AG04450 (cell line): ENCODE measurements at regions not wholly inside any gene's neighbourhood (a gene's known extent, or its start where the extent isn't known, plus 50 kb on each side); places are given as distances from the start of the nearest gene placed in this dataset.

ENCODE experiments used
- CTCF ChIA-PET: fragments of 300-600, 350-600 bp; formaldehyde crosslinking; extraction: SDS; loops from one replicate; lab custom pipeline; 2022; ENCODE audit warnings: antibody characterized with exemption, inconsistent platforms; lab: Charles Lee
- POLR2A ChIA-PET: fragments of 350-600 bp; formaldehyde crosslinking; extraction: SDS; loops from one replicate; lab custom pipeline; 2021; ENCODE audit warnings: antibody characterized with exemption, inconsistent platforms; lab: Yijun Ruan, JAX
- DNase-seq: peaks from one replicate; pipeline ENCODE4 v3.0.0-alpha.2; 2011; ENCODE audit warnings: low read depth, low spot score
- H3K27ac ChIP-seq: one replicate; pipeline ENCODE4 v1.5.1; 2012; ENCODE audit warnings: low read depth, low read length, control low read depth
- H3K27me3 ChIP-seq: one replicate; pipeline ENCODE4 v1.6.0; 2012; ENCODE audit warnings: low read length; ENCODE audit not compliant: control insufficient read depth, insufficient read depth
- H3K4me3 ChIP-seq: 2 replicates; pipeline ENCODE4 v1.5.1; 2011; ENCODE audit warnings: mild to moderate bottlenecking, low read depth, low read length, control low read depth
- H3K9me3 ChIP-seq: 2 replicates; pipeline ENCODE4 v1.5.1; 2012; ENCODE audit warnings: low read length; ENCODE audit not compliant: control insufficient read depth, insufficient read depth
- TF ChIP-seq, protein P1 (sequence below): IDR thresholded peaks from 2 replicates; pipeline ENCODE4 v1.5.1; 2011; ENCODE audit warnings: low read depth, low read length, control low read depth, inconsistent platforms

DNA sequence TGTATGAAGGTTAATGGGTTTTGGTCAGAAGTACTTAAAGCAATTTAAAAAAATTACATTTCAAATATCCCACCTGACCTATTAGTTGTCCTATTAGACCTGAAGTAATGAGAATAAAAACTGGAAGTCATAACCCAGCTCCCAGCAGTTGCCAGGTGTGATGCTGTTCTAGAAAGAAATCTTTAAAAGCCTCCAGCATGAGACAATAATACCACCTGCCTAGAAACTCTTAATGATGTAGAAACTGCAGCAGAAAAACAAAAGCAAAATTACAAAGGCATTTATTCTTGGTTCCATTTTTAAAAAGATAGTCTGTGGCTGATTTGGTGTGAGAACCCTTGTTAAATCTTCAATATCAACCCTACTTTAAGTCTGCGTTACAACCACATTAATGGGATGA lies 1137.7 kb upstream of the TENM3 start:
- POLR2A ChIA-PET = no interaction called here
- no peaks in the 10 kb centered on the region for H3K27me3 ChIP-seq

DNA sequence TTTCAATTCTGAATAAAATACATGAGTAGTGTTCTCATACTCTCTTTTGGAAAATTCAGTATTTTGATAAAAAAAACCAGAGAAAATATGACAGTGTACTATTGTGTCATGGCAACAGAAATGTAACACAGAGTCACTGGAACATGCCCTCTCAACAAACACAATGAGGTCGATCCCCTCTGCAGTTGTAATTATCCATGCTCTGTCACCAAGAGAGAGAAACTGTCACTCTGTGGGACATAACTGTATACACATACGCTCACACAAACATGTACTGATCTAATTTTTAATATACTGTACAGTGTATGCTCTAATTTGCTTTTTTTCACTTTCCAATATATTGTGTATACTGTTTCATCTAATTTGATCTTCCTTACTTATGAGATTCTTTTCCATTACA lies 1136.8 kb upstream of the TENM3 start:
- CTCF ChIA-PET = no interaction called here
- TF ChIP-seq, protein P1, sequence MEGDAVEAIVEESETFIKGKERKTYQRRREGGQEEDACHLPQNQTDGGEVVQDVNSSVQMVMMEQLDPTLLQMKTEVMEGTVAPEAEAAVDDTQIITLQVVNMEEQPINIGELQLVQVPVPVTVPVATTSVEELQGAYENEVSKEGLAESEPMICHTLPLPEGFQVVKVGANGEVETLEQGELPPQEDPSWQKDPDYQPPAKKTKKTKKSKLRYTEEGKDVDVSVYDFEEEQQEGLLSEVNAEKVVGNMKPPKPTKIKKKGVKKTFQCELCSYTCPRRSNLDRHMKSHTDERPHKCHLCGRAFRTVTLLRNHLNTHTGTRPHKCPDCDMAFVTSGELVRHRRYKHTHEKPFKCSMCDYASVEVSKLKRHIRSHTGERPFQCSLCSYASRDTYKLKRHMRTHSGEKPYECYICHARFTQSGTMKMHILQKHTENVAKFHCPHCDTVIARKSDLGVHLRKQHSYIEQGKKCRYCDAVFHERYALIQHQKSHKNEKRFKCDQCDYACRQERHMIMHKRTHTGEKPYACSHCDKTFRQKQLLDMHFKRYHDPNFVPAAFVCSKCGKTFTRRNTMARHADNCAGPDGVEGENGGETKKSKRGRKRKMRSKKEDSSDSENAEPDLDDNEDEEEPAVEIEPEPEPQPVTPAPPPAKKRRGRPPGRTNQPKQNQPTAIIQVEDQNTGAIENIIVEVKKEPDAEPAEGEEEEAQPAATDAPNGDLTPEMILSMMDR = no peak
- POLR2A ChIA-PET = no interaction called here
- Histone ChIP-seq H3K4me3 (no peak overlapping the region), H3K9me3 (no peaks in the 10 kb centered on the region), H3K27ac (no peak overlapping the region), H3K27me3 (no peaks in the 10 kb centered on the region)
- DNase-seq = no peak

More for the DNA sequence above, 1137.7 kb upstream of the TENM3 start:
- no peak for DNase-seq
- TF ChIP-seq, protein P1 = no peak
- H3K9me3 ChIP-seq = no peaks in the 10 kb centered on the region
- CTCF ChIA-PET = no interaction called here
- no peak overlapping the region for H3K4me3 ChIP-seq
- no peak overlapping the region for H3K27ac ChIP-seq

DNA sequence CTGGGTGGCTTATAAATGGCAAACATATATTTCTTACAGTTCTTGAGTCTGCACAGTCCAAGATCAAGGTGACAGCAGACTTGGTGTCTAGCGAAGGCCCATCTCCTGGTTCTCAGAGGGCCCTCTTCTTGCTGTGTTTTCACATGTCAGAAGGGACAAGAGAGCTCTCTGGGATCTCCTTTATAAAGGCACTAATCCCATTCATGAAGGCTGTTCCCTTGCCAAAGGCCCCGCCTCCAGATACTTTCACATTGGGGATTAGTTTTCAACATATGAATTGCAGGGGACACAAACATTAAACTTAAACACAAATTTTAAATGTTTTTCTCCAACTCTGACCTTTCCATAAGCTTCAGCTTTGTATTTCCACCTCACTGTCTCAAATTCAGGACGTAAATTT lies 1135.0 kb upstream of the TENM3 start:
- Histone ChIP-seq H3K27ac (no peak overlapping the region), H3K27me3 (no peaks in the 10 kb centered on the region), H3K4me3 (no peak overlapping the region), H3K9me3 (no peaks in the 10 kb centered on the region)
- ChIA-PET CTCF (no interaction called here), POLR2A (no interaction called here)
- DNase-seq = no peak
- TF ChIP-seq, protein P1 = no peak

DNA sequence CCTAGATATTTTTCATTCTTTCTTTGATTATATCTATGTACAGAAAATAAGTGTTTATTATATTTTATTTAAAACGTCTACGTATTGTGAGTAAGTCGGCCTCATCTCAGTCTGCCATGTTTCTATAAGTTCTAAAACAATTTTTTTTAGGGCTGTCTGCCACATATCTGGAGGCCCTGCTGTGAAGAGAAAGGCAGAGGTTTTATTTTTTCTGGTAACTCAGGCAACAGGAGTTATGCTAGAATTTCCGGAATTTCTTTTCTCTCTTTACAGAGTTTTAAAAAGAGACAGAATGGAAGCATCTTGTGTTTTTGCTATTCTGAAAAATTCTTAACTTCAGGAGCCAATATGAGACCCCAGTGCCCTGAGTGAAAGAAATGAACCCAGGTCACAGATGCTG lies 1124.0 kb upstream of the TENM3 start:
- DNase-seq = no peak
- CTCF ChIA-PET = no interaction called here
- H3K27me3 ChIP-seq = no peaks in the 10 kb centered on the region
- POLR2A ChIA-PET = no interaction called here
- H3K9me3 ChIP-seq = no peaks in the 10 kb centered on the region
- no peak overlapping the region for H3K4me3 ChIP-seq
- TF ChIP-seq, protein P1 = no peak
- no peak overlapping the region for H3K27ac ChIP-seq

DNA sequence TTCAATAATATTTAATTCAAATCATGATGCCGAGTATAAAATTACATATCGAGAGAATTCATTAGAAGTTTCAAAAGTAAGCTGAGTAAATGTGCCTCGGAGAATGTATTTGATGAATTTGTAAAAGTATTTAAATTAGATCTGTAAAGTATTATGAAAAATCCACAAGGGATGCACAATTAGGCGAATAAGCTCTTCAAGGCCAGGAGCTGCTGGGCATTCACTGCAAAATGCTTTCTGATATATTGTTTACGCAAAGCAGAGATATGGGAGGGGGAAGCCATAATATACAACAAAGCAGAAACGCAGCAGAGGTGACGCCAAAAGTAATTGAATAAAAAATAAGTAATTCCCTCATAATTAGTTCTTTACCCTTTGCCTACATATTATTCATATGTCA lies 1121.5 kb upstream of the TENM3 start:
- no peak overlapping the region for H3K27ac ChIP-seq
- H3K27me3 ChIP-seq = no peaks in the 10 kb centered on the region
- no peak for DNase-seq
- H3K4me3 ChIP-seq = no peak overlapping the region
- TF ChIP-seq, protein P1 = no peak
- ChIA-PET CTCF (interaction anchor here (0.6 kb wide), 2 partner anchors 21 to 39 kb away, joined by 3 to 7 read pairs; no protein-coding TSS in a partner anchor), POLR2A (no interaction called here)
- H3K9me3 ChIP-seq = no peaks in the 10 kb centered on the region
